NCI-H748 (cell line): ENCODE measurements at regions not wholly inside any gene's neighbourhood (a gene's known extent, or its start where the extent isn't known, plus 50 kb on each side); places are given as distances from the start of the nearest gene placed in this dataset.

Experiments used
- DNase-seq: peaks from one replicate; lab custom pipeline; 2025; ENCODE audit not compliant: unreplicated experiment; lab: John Stamatoyannopoulos, UW

DNA sequence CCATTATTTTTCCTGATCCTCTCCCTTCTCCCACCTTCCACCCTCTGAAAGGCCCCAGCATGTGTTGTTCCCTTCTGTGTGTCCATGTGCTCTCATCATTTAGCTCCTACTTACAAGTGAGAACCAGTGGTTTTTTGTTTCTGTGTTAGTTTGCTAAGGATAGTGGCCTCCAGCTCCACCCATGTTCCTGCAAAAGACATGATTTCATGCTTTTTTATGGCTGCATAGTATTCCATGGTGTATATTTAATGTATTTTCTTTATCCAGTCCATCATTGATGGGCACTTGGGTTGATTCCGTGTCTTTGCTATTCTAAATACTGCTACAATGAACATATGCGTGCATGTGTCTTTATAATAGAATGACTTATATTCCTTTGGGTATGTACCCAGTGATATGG lies 89.4 kb upstream of the C1orf174 start:
- no peak for DNase-seq

DNA sequence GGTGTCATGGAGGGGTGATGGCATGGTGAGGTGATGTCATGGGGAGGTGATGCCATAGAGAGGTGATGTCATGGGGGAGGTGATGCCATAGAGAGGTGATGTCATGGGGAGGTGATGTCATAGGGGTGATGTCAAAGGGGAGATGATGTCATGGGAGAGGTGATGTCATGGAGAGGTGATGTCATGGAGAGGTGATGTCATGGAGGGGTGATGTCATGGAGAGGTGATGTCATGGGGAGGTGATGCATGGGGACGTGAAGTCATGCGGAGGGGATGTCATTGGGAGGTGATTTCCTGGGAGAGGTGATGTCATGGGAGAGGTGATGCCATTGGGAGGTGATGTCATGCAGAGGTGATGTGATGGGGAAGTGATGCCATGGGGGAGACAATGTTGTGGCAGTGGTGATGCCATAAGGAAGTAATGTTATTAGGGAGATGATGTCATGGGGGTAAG lies 92.1 kb upstream of the C1orf174 start:
- DNase-seq, result no peak

DNA sequence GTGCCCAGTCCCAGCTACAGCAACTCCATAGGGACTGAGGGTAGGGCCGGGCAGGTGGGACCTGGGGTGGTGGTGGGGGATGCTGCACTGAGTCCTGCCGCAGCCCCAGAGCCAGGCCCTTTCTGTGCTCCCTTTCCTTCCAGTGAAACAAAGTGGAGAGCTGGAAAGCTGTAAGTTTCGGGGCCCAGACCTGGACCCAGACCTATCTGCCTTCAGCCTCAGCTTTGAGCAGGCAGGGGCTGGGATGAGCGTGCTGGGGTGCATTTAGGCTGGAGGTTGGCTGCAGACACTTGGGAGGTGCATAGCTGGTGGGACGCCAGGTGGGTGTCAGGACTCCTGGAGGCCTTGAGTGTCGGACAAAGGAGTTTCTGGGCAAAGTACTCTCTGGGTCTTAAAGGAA lies 92.7 kb upstream of the C1orf174 start:
- no peak for DNase-seq

DNA sequence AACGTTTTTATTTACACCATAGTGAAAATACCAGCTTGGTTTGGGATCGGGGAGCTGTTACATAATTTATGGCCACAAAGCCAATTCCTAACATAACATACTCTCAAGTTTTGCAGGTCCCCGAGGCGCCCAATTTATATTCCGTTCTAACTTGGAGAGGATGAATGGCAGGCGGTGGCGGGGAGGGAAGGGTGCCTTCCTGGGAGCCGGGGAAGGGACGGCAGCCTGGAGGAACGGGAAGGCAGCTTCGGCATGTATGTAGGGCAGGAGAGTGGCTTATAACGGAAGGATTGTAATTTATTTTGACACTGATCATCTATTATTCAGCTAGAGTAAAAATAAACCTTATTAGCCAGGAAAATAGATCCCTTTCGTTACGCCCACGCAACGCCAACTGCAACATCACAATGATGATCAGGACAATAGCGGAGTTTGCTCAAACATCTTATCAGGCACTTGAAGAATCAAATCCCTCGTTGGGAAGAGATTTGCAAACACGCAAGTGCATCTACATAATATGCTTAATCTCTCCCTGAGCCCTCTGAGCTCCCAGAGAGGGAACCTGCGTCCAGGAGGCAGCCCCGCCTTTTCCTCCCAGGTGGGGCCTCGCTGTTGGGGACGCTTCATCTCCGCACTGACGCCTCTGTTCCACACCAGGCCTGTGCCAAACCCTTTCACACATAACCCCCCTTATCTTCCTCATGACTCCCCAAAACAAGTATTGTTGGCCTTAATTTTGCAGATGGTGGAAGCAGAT lies 93.7 kb upstream of the C1orf174 start:
- no peak for DNase-seq

DNA sequence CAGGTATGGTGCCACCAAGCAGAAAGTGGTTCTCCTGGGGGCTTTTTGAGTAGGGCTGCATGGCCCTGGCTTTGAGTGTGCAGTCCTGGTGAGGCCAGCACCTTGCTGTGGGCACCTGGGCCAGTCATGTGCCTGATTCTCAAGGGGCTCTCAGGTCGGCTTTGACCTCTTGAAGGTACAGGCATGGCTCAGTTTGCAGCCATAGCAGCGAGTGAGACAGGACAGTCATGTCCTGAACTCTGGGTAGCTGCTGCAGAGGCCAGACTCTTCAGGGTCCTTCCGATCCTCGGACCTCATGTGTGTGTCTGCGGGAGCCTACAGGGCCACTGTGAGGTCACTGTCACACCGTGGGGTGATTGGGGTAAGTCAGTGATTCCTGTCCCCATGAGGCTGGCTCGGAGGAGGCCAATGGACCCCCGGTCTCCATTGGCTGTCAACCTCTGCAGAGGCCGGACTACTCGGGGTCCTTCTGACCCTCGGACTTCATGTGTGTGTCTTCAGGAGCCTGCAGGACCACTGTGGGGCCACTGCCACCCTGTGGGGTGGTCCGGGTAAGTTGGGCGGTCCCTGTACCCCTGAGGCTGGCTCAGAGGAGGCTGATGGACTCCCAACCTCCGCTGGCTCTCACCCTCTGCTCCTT lies 95.2 kb upstream of the C1orf174 start:
- DNase-seq, result no peak

DNA sequence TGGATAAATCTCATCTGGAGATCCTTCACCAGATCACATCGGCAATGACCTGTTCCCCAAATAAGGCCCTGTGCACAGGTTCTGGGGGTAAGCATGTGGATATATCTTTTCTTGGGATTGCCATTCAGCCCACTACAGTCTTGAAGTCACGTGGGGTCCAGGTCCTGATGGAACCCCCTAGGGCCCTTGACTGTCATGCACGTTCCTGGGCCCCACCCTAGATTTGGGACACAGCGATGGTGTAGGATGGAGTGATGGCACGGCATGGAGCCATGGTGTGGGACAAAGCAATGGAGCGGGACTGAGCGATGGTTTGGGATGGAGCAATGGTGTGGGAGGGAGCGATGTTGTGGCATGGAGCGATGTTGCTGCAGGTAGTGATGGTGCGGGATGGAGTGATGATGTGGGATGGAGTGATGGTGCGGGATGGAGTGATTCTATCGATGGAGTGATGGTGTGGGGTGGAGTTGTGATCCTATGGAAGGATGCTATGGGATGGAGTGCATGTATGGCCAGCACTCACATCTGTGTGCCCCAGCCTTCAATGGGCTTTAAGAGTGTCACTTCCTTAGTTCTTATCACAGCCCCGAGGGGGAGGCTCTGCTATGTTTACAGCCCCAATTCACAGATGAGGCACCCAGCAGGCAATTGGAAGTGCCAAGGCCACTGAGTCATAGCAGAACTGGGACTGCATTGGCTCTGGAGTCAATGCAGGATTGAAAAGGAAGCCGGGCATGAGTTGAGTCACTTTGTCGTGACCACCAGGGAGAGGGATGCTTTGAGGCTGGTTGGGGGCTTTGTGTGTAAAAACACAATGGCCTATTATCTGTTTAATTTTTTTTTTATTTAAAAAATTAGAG lies 97.0 kb upstream of the C1orf174 start:
- DNase-seq, result no peak

DNA sequence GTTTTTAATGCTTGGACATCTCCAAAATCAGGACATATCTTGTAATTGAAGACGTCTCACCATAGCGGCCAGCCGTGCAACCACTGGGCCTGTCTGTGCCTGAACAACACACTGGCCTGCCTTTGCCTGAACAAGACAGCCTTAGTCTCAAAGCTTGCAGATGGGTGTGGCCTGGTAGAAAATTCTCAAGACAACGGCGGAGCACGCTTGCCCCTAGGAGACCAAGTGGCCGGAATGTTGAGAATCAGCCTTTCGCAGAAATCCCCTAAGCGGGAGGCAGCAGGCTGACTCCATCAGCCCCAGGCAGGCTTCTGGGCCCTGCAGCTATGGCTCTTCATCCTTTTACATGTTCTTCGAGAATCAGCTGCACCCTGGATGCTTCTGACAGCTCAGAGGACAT lies 98.0 kb upstream of the C1orf174 start:
- DNase-seq, result no peak

DNA sequence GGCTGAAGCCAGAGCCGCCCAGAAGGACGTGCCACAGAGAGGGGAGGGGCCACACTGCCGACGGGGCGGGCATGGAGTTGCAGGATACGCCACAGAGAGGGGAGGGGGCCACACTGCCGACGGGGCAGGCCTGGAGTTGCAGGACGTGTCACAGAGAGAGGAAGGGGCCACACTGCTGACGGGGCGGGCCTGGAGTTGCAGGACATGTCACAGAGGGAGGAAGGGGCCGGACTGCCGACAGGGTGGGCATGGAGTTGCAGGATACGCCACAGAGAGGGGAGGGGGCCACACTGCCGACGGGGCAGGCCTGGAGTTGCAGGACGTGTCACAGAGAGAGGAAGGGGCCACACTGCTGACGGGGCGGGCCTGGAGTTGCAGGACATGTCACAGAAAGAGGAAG lies 99.4 kb upstream of the C1orf174 start:
- DNase-seq, result peak; percentile 1

DNA sequence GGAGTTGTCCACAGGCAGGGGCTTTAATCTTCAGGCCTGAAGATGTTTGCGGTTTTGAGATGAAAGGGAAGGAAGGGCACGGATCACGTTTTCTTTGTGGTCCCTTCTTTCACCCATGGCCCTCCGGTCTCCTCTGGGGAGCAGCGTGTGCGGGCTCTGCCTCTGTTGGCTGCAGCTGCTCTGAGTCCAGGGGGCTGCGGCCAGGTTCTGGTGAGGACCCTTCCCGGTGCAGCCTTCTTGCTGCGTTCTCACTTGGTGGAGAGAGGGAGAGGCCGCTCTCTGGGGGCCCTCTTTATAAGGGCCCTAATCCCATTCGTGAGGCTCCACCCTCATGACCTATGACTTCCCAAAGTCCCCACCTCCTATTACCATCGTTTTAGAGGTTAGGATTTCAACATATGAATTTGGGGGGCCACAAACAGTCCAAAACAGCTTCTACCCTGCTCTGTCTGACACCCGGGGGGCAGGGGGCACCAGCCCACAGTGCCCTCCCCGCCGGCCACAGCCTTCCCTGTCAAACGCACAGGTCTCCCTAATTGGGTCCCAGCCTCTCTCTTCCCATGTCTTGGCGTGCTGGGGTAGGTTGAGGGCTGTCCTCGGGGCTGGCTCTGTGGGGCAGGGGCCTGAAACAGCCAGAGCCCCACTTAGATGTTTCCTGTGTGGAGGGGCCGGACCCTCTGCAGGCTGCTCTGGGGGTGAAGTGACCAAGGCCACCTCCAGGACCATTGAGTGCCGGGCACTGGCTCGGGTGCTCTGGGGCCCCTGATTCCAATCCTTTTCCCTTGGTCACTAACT lies 100.1 kb upstream of the C1orf174 start:
- no peak for DNase-seq

DNA sequence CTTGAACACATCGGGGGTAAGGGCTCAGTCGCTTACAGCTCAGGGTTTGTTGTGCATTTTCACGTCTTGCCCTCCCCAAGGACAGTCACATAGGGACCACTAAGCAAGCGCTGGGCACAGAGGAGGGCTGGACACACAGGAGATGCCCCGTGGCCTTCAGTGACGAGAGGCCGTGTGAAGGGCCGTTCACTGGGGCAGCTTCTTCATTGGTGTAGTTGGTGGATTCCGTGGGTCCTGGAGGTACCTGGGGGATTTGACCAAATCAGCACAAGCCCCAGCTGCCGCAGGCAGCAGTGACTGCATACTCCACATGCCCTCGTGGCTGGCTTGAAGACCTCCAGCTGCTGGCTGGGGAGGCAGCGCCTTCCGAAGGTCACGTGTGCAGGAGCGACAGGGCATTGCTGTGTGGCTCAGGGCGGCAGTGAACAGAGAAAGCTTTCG lies 100.8 kb upstream of the C1orf174 start:
- no peak for DNase-seq

DNA sequence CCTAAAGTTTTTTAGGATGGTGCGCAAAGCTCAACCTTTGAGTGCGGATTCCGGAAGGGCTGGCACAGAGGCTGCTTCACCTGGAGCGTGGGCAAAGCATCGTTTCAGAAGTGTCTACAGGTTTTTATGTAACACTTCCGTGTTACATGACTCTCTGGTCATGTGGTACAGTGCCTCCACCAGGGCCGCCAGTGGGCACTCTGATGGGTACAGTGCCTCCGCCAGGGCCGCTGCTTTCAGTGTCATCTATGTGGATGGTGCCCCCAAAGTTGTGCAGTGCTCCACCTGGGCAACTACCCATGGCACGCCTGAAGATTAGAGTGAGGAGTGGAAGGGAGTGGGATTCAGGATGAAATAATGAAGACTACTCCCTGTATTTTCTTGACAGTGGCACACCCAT lies 101.4 kb upstream of the C1orf174 start:
- DNase-seq, result no peak

DNA sequence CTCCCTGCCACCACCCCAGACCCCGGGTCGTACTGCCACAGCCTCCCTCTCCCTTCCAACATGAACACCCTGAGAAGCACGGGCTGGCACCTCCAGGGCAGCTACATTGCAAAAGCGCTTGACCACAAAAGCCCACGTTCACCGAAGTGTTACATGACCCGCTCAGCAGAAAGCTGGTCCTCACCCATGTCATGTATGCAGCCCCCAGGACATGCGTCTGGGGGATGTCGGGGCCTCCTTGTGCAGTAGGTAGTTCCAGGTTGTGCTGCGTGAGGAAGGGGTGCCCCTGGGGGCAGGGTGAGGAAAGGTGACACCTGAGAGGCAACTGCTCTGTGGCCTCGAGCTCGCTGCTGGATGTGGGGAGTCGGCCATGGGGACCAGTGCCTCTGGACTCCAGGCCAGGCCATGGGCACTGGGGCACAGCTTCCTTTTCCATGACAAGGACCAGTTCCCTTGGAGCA lies 102.0 kb upstream of the C1orf174 start:
- no peak for DNase-seq

DNA sequence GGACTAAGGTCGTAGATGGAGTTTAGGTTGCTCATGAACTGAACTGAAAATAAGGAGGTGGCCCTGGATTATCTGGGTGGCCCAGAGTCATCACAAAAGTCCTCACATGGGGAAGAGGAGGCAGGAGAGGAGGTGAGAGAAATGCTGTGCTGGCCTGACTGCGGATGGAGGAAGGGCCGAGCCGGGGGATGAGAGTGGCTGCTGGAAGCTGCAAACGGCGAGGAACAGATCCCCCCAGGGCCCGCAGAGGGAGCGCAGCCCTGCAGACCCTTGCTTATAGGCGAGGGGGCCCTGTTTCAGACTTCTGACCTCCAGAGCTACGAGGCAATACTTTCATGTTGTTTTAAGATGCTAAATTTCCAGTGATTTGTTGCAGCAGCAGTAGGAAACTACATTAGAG lies 102.7 kb upstream of the C1orf174 start:
- DNase-seq, result no peak

DNA sequence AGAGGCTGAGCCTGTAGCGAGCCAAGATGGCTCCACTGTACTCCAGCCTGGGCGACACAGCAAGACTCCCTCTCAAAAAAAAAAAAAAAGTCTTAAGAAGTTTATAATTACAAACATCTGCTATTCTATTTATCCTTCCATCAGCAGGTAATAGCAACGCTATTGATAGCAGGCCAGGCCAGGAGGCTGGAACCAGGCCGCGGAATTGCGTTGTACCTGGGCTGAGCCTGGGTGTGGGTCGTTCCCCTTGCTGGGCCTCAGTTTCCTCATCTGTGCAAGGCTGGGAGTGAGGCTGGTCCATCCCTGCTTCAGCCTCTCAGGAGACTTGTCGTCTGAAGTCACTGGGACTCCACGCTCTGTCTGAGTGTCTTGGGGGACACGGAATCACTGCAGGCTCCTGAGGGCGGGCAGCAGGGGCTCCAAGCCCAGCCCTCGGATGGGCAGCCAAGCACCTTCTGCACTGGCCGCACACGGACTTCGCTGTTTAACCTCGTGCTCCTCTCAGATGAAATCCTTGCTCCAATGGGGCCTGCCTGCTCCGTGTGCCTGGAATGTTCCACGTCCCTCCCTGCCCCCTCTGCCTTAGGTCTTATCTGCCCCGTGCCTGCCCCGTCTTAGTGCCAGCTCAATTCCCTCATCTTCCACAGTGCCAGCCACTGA lies 103.9 kb upstream of the C1orf174 start:
- no peak for DNase-seq

DNA sequence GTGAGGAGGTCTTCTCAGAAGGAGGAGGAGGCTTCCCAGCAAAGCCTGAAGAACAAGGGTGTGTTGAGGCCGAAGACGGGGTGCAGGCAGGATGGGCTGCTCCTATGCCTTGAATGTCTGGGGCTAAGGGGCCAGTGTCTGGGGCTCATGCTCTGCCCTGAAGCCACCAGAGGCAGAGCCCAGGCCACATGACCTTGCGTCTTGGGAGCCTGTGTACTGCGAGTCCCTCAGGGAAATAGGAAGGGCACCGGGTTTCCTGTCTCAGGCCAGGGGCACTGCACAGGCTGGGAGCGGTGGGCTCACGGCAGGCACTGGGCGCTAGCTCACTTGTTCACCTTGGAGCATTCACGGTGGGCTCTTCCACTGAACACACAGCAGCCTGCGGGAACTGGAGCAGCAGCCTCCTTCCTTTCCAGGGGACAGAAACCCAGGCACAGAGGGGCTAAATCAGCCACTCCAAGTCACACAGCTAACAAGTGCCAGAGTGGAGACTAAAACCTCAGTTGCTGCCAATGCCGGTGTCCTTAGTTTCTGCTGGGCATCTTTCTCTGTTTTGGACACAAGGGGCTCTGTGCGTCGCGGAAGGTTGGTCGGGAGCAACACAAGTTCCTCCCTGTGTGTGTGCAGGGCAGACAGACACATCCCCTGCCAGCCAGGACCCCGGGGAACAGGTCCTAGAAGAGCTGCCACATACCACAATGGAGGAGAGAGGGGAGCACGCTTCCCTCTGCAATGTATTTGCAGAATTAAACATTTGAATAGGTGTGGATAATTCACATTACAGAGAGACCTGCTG lies 104.8 kb upstream of the C1orf174 start:
- no peak for DNase-seq

DNA sequence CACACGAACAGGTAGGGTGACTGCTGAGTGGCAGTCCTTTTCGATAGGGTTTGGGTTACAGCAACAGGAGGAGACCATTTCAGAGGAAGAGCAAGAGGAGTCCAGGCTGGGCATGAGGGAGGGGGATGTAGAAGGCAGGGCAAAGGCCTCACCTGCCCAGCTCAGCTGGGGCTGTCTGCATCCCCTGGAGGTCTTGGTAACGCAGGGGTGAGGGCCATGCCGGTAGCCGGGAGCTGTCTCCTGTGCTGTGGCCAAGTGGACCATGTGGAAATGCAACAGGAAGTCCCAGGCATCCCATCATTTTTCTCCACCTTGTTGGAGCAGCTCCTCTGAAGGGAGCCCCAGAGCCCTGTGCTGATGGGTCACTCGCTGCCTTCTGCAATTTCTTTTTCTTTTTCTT lies 105.4 kb upstream of the C1orf174 start:
- DNase-seq, result no peak

DNA sequence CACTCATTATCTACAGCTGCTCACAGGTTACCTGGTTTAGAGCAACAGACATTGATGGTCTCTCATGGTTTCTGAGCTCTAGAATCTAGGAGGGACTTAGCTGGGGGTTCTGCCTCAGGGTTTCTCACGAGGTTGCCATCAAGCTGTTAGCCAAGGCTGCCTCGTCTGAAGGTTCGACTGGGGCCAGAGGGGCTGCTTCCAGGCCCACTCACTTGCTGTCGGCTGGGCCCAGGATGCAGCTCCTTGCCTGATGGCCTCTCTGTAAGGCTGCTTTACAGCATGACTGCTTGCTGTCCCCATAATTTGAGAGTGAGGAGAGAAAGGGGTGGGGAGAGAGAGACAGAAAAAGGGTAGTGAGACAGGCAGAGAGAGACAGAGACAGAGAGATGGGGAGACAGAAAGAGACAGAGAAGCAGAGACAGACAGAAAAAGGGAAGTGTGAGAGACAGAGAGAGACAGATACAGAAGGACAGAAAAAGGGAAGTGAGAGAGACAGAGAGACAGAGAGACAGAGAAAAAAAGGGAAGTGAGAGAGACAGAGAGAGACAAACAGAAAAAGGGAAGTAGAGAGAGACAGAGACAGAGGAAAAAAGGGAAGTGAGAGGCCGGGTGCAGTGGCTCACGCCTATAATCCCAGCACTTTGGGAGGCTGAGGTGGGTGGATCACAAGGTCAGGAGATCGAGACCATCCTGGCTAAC lies 106.8 kb upstream of the C1orf174 start:
- no peak for DNase-seq

DNA sequence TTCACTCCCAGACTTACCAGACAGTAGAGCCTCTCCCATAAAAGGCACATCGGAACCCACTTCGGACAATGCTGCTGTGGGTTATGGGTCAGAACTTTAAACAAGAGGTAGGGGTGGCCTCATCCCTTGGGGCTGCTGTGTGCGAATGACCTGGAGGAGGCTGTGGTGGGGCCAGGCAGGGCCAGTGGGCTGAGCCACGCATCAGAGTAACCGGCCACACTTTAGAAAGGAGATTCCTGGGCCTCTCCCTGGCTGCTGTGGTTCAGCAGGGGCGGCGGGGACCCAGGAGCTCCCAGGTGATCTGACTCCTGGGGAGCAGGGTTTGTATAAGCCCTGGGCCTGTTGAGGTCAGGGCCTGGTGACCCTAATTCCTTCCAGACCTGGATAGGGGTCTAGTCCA lies 110.2 kb upstream of the C1orf174 start:
- no peak for DNase-seq
